GM18499 (cell line): ENCODE measurements at regions not wholly inside any gene's neighbourhood (a gene's known extent, or its start where the extent isn't known, plus 50 kb on each side); places are given as distances from the start of the nearest gene placed in this dataset.
"Not testable (repeated sequence)": the region's sequence is repeated elsewhere in the genome, so short reads cannot be mapped to it uniquely, and the experiment has no call there.

Experiments used
- ATAC-seq: cut with Tn5 transposase; IDR thresholded peaks from one replicate; pipeline ENCODE4 v1.9.1; 2021; ENCODE audit warnings: moderate number of reproducible peaks; ENCODE audit not compliant: insufficient read depth, unreplicated experiment

DNA sequence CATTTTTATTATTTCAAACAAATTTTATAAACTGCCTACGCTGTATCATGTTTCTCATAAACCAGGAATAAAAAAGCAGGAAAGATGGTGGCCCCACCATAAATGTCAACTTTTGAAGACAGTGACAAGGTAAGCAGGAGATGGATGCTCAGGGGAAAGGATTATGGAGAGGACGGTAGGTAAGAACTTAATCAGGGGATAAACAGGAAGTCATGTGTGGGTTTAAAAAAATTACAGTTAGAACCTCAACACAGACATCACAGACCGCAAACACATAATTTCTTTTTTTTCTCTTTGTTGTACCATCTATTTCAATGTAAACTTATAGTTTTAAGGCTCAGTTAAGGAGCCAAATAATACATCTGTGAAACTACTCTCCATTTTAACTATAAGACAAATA lies 575.2 kb upstream of the SLC8A1 start:
- no peak for ATAC-seq

DNA sequence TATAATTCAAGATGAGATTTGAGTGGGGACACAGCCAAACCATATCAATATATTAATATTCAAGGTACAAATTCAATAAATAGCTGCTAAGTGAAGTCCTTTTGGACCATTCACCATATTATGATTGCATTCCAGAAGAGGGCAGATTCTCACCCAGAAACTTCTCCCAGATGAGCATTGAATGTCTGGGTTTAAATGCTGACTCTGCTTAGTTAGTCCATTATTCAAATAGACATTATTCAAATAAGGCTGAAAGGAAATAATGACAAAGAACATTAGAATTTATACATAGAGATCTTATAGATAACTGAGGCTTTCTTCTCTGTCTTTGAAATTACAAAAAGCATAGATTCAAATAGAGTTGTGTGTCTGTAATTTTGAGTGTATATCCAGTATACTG lies 579.4 kb upstream of the SLC8A1 start:
- no peak for ATAC-seq

DNA sequence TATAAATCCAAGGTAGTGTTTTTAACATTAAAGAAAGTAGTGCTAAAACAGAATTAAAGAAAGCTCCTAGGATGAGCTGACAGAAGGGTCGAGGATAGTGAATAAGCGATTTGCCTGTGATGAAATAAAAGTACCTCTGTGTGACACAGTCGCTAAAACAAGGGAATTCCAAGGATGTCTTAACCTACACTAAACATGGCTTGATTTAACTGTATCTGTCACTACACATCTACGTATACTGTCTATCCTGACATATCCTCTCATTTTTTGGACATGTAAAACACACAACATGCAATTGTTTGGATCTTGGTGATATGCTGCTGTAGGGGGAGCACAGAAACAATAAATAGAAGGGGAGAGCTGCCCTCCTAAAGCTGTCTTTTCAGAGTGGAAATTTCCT lies 580.8 kb upstream of the SLC8A1 start:
- no peak for ATAC-seq

DNA sequence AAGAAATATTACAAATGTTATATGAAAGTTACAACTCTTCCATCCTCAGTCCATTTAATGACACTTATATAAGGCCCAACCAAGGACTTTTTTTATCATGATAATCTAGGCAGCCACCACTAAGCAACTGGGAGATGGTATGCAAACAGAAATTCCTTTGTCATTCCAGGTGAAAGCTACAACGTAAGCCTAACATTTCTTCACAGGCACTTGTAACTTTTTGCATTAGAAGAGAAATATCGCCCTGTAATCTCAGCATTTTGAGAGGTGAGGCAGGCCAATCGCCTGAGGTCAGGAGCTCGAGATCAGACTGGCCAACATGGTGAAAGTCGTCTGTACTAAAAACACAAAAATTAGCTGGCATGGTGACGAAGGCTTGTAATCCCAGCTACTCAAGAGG lies 581.2 kb upstream of the SLC8A1 start:
- ATAC-seq: no peak

DNA sequence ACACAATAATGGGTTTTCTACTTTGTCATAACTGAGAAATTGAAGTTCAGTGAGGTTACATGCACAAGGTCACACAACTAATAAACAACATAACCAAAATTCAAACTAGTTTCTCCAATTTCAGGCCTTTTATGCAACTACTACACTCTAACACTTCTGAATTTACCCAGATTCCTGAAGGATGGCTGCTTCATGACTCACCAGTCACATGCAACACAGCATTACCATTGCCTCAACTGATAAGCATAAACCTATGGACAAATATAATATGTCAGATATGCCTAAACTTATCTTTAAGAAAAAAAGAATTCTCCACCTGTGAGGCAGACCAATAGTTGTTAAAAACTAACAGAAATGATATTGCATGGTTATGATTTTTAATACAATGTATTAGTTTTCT lies 586.5 kb upstream of the SLC8A1 start:
- no peak for ATAC-seq

DNA sequence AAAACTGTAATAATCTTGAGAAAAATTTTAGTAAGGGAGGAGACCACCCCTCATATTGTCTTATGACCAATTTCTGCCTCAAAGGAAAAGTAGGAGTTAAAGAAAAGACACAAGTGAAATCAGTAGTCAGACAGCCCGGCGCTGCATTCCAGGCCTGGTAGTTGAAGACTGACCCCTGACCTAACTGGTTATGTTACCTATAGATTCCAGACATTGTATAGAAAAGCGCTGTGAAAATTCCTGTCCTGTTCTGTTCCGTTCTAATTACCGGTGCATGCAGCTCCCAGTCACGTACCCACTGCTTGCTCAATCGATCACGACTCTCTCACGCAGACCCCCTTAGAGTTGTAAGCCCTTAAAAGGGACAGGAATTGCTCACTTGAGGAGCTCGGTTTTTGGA lies 587.9 kb upstream of the SLC8A1 start:
- not testable (repeated sequence) for ATAC-seq

DNA sequence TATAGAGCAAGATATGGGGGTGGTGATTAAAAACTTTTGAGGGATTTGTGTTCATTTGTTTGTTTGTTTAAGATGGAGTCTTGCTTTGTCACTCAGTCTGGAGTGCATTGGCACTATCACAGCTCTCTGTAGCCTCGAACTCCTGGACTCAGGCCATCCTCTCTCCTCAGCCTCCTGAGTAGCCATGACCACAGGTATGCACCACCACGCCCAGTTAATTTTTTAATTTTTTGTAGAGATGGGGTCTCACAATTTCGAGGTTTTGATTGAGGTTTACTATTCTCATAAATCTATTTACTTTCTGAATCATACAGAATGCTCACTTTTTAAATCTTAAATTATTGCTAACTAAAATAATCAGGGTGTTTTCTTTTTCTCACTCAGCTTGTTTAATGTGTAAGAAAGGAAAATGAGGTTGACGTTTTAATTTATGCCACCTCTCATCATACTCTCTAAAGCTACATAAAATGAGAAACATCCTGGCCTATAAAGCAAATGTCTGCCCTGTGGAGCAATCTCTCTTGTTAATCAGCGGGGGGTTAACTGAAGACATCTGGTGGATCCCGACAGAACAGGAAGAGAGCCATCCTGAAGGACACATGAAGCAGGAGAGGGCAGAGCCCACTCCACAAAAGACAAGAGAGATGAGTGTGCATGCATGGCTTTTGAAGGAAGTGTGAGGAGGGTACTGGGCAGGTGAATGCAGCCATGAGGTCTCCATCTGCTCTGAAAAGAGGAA lies 589.1 kb upstream of the SLC8A1 start:
- ATAC-seq: no peak

DNA sequence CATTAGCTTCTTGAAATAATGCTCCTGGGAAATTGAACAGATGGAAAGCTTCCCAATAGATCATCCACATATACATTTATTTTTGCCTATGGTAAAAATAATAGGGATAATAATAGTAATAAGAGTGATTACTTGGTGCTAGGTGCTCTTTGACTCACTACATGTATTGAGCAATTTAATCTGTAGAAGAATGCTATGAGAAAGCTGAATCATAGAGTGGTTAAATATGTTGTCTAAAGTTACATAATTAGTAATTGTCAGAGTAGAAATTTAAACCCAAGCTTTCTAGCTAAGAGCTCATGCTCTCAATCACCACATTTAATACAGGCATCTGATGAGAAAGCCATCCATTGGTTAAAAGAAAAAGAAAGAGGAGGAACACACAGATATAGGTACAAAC lies 590.5 kb upstream of the SLC8A1 start:
- no peak for ATAC-seq

DNA sequence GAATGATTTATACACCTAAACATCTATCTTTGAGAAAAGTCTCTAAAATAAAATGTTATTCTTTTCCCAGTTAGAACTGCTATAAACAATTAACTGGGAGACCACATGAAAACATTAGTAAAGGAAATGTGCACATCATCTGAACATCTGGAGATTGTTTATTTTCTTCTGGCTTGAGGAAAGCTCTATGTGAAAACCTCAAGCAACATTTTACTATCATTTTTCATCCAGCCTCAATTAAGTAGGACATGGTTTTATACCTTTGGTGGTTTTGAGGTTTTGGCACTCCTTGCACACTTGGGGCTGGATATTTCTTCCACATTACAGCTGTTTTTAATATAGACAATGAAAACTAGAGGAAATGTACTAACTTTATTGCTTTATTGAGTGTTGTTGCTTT lies 609.5 kb upstream of the SLC8A1 start:
- ATAC-seq: no peak

DNA sequence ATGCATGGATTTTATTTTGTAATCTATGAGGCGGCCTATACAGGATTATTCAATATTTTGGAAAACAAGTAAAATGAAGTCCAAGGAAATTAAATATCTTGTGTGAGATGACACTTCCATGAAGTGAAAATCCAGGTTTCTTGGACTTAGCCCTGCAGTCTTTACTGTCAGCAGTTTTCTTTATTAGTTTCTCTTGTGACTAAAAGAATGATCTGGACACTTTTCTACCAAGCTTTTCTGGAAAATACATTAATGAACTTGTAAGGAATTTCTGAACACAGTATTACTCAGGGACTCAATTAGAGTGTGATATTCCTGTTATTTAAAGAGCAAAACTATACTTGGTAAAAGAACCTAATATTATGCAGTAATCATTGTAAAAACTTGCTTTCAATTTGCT lies 610.4 kb upstream of the SLC8A1 start:
- ATAC-seq: no peak

DNA sequence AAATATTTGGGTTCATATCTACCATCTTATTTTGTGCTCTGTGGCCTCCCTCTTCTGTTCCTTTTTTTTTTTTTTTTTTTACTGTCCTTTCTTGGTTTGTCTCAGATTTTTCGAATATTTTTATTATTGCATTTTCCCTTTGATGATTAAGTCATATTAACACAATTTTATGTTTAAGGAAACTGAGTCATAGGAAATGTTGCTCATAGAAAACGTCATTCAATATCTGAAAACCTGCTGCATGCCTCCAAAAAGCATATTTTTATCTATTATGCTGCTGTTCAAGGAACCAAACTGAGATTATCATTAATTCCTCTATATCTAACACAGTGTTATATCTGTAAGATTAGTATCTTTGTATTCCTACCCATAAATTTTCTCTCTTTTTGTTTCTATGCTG lies 614.3 kb upstream of the SLC8A1 start:
- no peak for ATAC-seq

DNA sequence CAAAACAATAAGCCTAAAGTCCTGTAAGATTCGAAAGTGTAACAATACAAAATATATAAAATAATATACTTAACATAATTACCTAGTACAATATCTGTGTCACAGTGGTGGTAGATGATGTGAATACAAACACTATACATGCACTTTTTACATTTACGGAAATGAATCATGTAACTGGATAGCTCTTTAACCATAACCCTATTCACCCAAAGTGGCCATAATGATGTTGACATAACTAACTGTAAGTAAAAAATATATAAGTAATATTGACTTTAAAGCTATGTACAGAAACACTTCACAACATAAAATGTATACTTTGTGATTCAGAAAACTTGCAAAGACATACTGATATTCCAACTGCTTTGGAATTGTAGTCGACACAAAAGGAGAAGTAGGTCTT lies 616.9 kb upstream of the SLC8A1 start:
- no peak for ATAC-seq

DNA sequence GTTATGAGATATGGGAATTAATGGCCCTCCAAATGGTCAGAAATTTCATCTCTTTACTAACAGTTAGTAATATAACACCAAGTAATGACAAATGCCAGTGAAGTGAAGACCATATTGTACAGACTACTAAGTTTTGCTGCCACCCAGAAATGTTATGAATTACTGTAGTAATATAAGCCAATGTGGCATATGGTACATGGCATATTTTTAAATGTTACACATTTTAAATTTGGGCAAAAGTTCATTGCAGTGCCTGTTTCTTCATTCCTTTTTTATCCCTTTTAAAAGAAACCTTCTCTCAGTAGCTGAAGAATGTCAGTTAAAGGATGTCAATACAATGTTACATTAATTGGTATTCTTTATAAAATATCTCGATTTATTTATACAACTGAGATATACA lies 626.5 kb upstream of the SLC8A1 start:
- no peak for ATAC-seq

DNA sequence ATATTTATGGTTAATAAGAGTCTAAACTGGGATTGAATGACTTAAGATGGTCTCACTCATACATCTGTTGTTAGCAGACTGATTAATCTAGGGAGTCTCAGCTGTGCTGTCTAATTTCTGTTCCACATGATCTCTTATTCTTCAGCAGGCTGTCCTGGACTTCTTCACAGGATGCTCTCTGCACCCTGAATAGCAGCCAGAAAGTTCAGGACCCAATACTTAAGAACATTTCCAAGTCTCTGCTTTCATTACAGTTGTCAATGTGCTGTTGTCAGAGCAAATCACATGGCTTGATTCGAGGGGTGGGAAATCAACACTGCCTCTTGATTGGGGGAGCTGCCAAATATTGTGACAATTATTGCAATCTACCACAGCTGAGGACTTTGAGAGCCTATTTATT lies 627.1 kb upstream of the SLC8A1 start:
- ATAC-seq: no peak

DNA sequence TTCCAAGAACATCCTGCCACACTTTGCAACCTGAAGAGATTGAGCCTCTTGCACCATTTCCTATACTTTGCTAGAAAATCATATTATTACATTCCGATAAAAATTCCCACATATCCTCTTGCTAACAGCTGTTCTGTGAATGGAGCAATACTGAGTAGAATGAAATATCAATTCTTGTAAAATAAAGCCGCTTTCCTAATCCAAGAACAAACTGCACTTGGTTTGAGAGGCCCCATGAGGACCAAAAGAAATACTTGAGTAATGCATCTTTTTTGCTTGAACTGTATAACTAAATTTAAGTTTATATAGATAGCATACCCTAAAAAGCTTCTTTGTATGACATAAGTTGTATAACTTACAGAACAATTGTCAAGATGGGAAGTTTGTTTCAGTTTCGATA lies 632.4 kb upstream of the SLC8A1 start:
- ATAC-seq: no peak

DNA sequence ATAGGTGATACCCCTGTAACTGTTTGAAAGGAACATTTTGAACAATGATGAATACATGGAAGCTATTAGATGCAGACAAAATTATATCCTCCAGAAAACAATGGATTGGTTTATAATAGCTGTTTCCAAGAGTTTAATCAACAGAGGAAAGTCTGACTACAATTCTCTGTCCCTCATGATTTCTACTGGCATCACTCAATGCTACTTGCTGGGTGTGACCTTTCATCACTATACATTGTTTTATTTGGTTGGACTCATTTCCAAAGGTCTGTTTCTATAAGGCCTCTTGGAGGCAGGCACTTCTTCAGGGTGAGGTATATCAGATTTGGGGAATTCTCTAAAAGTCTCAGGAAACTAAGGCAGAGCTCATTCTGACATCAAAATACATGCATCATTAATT lies 636.1 kb upstream of the SLC8A1 start:
- ATAC-seq: no peak

DNA sequence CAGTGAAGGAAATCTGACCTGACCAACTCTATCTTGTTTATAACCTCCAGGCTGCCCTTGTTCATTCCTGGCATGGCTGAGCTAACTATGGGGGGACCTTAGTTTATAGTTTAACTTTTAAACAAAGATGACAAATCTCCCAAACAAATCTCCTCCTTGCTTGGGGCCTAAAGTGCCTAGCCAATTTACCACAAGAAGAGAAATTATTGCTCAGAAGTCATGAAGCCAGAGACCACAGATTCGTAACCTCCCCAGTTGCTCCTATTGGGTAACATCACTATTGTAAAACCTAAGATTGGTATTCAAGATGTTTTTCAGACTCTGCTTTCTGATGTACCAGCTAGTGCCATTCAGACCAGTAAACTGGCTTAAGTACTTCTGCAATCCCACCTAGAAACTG lies 649.4 kb upstream of the SLC8A1 start:
- no peak for ATAC-seq

DNA sequence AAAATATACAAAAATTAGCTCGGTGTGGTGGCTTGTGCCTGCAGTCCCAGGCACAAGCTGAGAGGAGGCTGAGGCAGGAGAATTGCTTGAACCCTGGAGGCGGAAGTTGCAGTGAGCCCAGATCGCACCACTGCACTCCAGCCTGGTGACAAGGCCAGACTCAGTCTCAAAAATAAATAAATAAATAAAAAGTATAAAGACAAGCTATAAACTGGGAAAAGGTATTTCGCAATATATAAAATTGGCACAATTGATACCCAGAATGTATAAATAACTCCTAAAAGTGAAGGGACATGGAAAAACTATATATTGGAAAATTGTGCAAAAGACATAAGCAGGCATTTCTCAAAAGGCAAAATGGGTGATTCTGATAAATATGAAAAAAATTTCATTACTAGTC lies 657.9 kb upstream of the SLC8A1 start:
- no peak for ATAC-seq

DNA sequence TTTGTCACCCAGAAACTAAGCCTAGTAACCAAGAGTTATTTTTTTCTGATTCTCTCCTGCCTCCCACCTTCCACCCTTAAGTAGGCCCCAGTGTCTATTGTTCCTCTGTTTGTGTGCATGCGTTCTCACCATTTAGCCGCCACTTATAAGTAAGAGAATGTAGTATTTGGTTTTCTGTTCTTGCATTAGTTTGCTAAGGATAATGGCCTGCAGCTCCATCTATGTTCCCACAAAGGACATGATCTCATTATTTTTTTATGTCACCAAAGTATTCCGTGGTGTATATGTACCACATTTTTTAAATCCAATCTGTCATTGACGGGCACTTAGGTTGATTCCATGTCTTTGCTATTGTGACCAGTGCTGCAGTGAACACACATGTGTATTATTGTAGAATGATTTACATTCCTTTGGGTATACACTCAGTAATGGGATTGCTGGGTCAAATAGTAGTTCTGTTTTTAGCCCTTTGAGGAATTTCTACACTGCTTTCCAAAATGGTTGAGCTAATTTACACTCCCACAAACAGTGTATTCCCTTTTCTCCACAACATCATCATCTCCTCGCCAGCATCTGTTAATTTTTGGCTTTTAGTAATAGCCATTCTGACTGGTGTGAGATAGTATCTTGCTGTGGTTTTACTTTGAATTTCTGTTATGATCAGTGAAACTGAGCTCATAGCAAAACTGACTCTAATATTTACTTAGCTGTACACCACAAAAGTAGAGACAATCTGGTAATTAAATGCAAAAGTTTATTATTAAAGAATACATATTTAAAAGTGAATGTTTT lies 660.1 kb upstream of the SLC8A1 start:
- no peak for ATAC-seq

DNA sequence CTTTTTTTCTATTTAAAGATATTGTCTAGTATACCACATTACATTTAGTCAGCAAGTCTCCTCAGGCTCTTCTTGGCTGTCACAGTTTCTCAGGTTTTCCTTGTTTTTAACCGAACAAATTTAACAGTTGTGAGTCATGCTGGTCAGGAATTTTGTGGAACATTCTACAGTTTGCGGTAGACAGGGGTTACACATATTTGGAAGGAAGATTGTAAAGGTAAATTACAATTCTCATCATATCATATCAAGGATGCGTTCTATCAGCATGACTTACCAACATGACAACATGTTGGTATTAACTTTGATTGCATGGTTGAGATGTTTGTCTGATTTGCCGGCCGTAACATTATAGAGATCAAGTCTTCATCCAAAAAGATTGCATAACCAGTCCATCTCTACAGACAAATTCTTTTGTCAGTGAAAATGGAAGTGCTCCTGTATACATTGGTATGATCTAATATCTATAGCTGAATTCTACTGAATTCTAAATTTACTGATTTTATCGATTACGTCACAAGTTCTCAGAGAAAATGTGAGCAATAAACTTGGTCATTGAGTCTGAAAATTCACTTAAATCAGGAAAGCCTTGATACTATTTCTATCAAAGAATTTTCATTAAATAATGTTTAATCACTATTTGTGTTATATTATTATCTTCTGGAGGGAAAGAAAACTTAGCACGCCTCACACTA lies 664.4 kb upstream of the SLC8A1 start:
- ATAC-seq: no peak

DNA sequence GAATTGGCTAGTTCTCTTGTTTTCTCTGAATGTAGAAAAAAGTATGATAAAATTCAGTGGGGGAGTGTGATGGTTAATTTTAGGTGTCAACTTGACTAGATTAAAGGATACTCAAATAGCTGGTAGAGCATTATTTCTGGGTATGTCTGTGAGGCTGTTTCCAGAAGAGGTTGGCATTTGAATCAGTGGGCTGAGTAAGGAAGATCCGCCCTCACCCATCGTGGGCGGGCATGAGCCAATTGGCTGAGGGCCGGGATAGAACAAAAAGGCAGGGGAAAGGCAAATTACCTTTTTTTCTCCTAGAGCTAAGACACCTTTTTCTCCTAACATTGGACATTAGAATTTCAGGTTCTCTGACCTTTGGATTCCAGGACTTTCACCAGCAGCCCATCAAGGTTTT lies 667.6 kb upstream of the SLC8A1 start:
- ATAC-seq: no peak
